ENCODE measurements at regions not wholly inside any gene's neighbourhood (a gene's known extent, or its start where the extent isn't known, plus 50 kb on each side); places are given as distances from the start of the nearest gene placed in this dataset.

DNA sequence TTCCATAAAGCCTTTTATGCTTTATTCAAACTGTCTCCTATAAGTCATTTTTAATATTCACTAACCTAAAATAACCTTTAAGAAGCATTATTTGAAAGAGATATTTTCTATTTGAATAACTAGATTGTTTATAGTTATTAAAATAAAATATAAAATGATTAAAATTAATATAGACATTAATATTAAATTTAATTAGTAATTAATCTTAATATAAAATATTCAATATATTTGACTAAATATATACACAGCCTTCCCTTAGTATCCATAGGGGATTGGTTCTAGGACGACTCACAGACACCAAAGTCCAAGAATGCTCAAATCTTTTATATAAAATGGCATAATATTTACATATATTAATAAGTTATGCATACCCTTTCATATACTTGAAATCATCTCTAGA, 1014.1 kb downstream of the TBL1XR1 start:
- H3K9me2 ChIP-seq = no peaks in the 10 kb centered on the region
- 0% methylated on average over 1 of the region's 1 CpG for WGBS (ENCODE audit: low lambda C conversion rate)
- POLR2A ChIA-PET = no interaction called here

GRCh38 chr3:176174060-176174459, 1023.2 kb downstream of the TBL1XR1 start:
- no peak overlapping the region for H3K4me3 ChIP-seq (ENCODE audit: low read depth in 2 of 2, low read length in 1 of 2)
- no peak overlapping the region for H3K4me2 ChIP-seq
- no peak overlapping the region for H3K9ac ChIP-seq
- WGBS (ENCODE audit: low lambda C conversion rate) = 77% methylated on average over 6 of the region's 6 CpGs
- no peak overlapping the region for H2AFZ ChIP-seq (ENCODE audit: low read depth)
- no peaks in the 10 kb centered on the region for H4K20me1 ChIP-seq (ENCODE audit: insufficient read depth)
- H3K9me3 ChIP-seq = no peaks in the 10 kb centered on the region
- DNase-seq = no peak
- H3K27me3 ChIP-seq (ENCODE audit: insufficient read depth) = no peaks in the 10 kb centered on the region
- no peaks in the 10 kb centered on the region for H3K79me2 ChIP-seq (ENCODE audit: insufficient read depth)
- POLR2A ChIA-PET = no interaction called here
- CTCF ChIA-PET = no interaction called here
- H3K36me3 ChIP-seq (replicated peaks in 1 of 2; ENCODE audit: control insufficient read depth in 1 of 2, insufficient read depth in 2 of 2, low read length in 1 of 2) = no peaks in the 10 kb centered on the region
- no peaks in the 10 kb centered on the region for H3K4me1 ChIP-seq (ENCODE audit: control insufficient read depth in 1 of 2, insufficient read depth in 2 of 2, low read depth in 1 of 2, low read length in 1 of 2)
- no peaks in the 10 kb centered on the region for H3K9me2 ChIP-seq
- no peak overlapping the region for H3K27ac ChIP-seq (ENCODE audit: low read depth in 2 of 2, low read length in 1 of 2)
- H3F3A ChIP-seq (replicated peaks; ENCODE audit: insufficient read depth) = no peaks in the 10 kb centered on the region
- TF ChIP-seq SMC3 (IDR thresholded peaks at IDR 0.05; ENCODE audit: low read depth, low read length) (no peak), FOXJ3 (CRISPR knock-in tag; IDR thresholded peaks at IDR 0.05) (no peak), REST (IDR thresholded peaks at IDR 0.05; ENCODE audit: low read depth, low read length) (no peak), EZH2phosphoT487 (IDR thresholded peaks at IDR 0.05; ENCODE audit: borderline replicate concordance, low read depth) (no peak), TAF1 (IDR thresholded peaks at IDR 0.05; ENCODE audit: borderline replicate concordance, low read depth, low read length) (no peak), TCF12 (IDR thresholded peaks at IDR 0.05) (no peak), NFIC (IDR thresholded peaks at IDR 0.05; ENCODE audit: borderline replicate concordance) (no peak), RCOR1 (IDR thresholded peaks at IDR 0.05; ENCODE audit: low read length) (no peak), TEAD4 (IDR thresholded peaks at IDR 0.05; ENCODE audit: borderline replicate concordance, insufficient read depth) (no peak), EP300 (IDR thresholded peaks at IDR 0.05; ENCODE audit: borderline replicate concordance in 1 of 2, low read depth in 1 of 2, low read length in 1 of 2) (no peak)
- TF ChIP-seq, protein P1, sequence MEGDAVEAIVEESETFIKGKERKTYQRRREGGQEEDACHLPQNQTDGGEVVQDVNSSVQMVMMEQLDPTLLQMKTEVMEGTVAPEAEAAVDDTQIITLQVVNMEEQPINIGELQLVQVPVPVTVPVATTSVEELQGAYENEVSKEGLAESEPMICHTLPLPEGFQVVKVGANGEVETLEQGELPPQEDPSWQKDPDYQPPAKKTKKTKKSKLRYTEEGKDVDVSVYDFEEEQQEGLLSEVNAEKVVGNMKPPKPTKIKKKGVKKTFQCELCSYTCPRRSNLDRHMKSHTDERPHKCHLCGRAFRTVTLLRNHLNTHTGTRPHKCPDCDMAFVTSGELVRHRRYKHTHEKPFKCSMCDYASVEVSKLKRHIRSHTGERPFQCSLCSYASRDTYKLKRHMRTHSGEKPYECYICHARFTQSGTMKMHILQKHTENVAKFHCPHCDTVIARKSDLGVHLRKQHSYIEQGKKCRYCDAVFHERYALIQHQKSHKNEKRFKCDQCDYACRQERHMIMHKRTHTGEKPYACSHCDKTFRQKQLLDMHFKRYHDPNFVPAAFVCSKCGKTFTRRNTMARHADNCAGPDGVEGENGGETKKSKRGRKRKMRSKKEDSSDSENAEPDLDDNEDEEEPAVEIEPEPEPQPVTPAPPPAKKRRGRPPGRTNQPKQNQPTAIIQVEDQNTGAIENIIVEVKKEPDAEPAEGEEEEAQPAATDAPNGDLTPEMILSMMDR (IDR thresholded peaks at IDR 0.05) = no peak

More for the DNA sequence above, 1014.1 kb downstream of the TBL1XR1 start:
- DNase-seq = no peak
- Histone ChIP-seq H3K4me3 (ENCODE audit: low read depth in 2 of 2, low read length in 1 of 2) (no peak overlapping the region), H4K20me1 (ENCODE audit: insufficient read depth) (no peaks in the 10 kb centered on the region), H3K9ac (no peak overlapping the region), H2AFZ (ENCODE audit: low read depth) (no peak overlapping the region), H3K4me1 (ENCODE audit: control insufficient read depth in 1 of 2, insufficient read depth in 2 of 2, low read depth in 1 of 2, low read length in 1 of 2) (no peaks in the 10 kb centered on the region), H3F3A (replicated peaks; ENCODE audit: insufficient read depth) (no peaks in the 10 kb centered on the region), H3K27ac (ENCODE audit: low read depth in 2 of 2, low read length in 1 of 2) (no peak overlapping the region), H3K9me3 (no peaks in the 10 kb centered on the region), H3K4me2 (no peak overlapping the region), H3K27me3 (ENCODE audit: insufficient read depth) (no peaks in the 10 kb centered on the region), H3K36me3 (replicated peaks in 1 of 2; ENCODE audit: control insufficient read depth in 1 of 2, insufficient read depth in 2 of 2, low read length in 1 of 2) (no peaks in the 10 kb centered on the region), H3K79me2 (ENCODE audit: insufficient read depth) (no peaks in the 10 kb centered on the region)
- CTCF ChIA-PET = no interaction called here
- no peak for TF ChIP-seq GABPA (IDR thresholded peaks at IDR 0.05; ENCODE audit: low read depth)
- no peak for TF ChIP-seq EZH2phosphoT487 (IDR thresholded peaks at IDR 0.05; ENCODE audit: borderline replicate concordance, low read depth)
- no peak for TF ChIP-seq REST (IDR thresholded peaks at IDR 0.05; ENCODE audit: low read depth, low read length)
- TF ChIP-seq ELF1 (IDR thresholded peaks at IDR 0.05) = no peak
- TF ChIP-seq FOSL2 (IDR thresholded peaks at IDR 0.05; ENCODE audit: borderline replicate concordance, low read depth) = no peak
- TF ChIP-seq SMC3 (IDR thresholded peaks at IDR 0.05; ENCODE audit: low read depth, low read length) = no peak
- TF ChIP-seq SIN3A (IDR thresholded peaks at IDR 0.05; ENCODE audit: borderline replicate concordance, low read depth, low read length) = no peak

All from SK-N-SH (cell line).